ENCODE measurements at regions not wholly inside any gene's neighbourhood (a gene's known extent, or its start where the extent isn't known, plus 50 kb on each side); places are given as distances from the start of the nearest gene placed in this dataset.
"Not testable (repeated sequence)": the region's sequence is repeated elsewhere in the genome, so short reads cannot be mapped to it uniquely, and the experiment has no call there.

DNA sequence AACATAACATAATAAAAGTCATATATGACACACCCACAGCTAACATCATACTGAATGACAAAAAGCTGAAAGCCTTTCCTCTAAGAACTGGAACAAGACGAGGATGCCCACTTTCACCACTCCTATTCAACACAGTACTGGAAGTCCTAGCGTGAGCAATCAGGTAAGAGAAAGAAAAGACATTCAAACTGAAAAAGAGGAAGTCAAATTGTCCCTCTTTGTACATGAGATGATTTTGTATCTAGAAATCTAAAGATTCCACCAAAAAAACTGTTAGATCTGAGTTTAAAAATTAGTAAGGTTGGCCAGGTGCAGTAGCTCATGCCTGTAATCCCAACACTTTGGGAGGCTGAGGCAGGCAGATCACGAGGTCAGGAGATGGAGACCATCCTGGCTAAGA lies 70.1 kb upstream of the PROKR2 start:
- DNase-seq = not testable (repeated sequence)

DNA sequence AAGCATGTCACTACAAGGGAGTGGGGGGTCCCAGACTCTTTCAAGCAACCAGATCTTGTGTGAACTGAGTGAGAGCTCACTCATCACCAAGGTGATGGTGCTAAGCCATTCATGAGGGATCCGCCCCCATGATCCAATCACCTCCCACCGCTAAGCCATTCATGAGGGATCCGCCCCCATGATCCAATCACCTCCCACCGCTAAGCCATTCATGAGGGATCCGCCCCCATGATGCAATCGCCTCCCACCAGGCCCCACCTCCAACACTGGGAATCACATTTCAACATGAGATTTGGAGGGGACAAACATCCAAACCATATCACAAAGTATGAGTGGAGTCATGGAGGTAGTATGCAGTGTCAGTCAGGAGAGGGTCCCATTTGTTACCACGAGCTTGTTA lies 64.8 kb upstream of the PROKR2 start:
- not testable (repeated sequence) for DNase-seq

DNA sequence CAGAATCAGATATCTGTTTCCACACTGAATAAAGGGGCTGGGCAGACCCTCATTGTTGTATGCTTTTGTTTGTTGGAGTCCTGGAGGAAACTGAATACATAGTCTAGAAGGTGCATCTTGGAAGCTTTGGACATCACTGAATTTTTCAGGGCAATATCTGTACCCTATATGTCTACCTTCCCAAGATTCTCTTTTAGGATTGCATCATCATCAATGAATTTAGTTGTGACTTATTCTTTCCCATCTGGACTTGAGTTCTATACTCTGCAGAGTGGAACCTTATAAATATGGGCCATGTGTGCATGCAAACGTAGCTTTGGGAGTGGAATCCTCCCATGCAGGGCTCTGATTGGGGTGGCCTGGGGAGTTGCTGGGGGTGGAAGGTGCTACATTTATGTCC lies 60.7 kb upstream of the PROKR2 start:
- DNase-seq = no peak

DNA sequence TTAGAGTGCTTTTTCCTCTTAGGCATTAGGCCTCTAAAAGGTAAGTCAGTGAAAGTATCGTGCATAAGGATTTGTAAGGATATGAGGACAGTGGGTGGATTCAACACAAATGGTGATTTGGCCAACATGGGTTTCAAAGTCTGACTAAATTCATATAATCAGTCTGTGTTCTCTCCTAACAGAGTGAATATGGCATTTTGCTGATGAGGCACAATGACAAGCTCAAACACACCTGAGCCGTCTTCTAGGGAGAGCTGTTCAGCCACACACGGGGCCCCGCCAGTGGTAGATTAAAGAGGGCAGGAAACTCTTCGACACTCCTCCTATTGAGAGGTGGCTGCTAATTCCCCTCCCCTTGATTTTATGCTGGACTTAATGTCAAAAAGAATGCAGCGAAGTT lies 59.5 kb upstream of the PROKR2 start:
- no peak for DNase-seq

DNA sequence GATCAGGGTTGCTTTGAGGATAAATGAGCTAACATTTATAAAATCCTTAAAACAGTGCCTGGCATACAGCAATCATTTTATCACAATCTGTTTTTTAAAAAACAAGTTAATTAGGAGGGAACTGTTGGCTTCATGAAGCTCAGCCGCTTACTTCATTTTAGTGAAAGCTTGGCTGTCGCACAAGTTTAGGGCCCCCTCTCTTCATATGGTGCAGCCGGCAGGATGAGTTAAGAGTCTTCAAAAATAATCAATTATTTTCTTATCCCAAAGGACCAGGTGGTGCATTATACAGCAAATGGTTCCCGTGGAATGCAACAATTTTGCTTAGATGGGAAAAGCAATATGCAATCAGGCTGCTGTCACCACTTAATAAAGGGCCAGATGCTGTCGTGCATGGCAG lies 57.4 kb upstream of the PROKR2 start:
- no peak for DNase-seq

DNA sequence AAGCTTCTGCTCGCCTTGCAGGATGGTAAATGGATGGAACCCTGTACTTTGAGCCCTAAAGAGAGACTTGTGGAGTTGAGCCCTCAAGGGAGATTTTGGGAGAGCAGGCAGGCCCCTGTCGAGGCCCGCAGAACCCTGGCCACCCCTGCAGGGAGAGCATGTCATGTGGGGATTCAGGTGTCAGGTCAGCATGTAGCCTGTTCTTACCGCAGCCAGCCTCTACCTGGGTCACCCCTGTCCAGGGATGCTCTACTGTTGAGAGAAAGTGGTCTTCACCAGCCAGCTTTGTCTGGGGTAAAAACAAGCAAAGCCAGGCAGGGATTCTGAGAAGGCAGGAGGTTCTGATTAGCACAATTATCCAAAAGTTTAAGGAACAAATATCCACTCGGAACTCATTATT lies 55.6 kb upstream of the PROKR2 start:
- DNase-seq = no peak

DNA sequence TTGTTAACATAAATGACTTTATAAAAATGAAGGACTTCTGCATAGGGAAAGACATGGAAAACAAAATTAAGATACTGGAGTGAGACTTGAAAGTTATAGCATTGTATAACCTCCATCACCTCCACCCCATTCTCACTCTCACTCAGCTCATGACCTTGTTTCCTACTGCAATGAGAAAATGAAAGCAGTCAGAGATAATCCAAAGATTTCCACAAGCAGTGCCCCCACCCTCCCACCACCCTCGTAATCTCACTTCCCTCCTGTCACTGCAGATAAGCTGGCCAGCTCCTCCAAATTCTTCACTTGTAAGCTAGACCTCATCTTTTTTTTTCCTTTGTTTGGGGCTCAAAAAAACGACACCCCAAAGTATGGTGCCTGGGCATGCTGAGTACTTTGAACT lies 52.9 kb upstream of the PROKR2 start:
- DNase-seq = no peak

All from effector CD4-positive, alpha-beta T cell (primary cell).